DND-41 (cell line): ENCODE measurements at regions not wholly inside any gene's neighbourhood (a gene's known extent, or its start where the extent isn't known, plus 50 kb on each side); places are given as distances from the start of the nearest gene placed in this dataset.

Experiments
- CTCF ChIP-seq: IDR thresholded peaks from 2 replicates; pipeline ENCODE4 v1.5.1; 2012; ENCODE audit warnings: borderline replicate concordance, low read length, moderate library complexity, mild to moderate bottlenecking; ENCODE audit not compliant: poor library complexity, severe bottlenecking; ENCODE audit errors: extremely low read depth
- EZH2 ChIP-seq: IDR thresholded peaks from 3 replicates; pipeline ENCODE4 v1.6.1; 2012; ENCODE audit warnings: borderline replicate concordance, low read depth, mild to moderate bottlenecking, moderate library complexity, low read length, inconsistent platforms; ENCODE audit not compliant: severe bottlenecking

DNA sequence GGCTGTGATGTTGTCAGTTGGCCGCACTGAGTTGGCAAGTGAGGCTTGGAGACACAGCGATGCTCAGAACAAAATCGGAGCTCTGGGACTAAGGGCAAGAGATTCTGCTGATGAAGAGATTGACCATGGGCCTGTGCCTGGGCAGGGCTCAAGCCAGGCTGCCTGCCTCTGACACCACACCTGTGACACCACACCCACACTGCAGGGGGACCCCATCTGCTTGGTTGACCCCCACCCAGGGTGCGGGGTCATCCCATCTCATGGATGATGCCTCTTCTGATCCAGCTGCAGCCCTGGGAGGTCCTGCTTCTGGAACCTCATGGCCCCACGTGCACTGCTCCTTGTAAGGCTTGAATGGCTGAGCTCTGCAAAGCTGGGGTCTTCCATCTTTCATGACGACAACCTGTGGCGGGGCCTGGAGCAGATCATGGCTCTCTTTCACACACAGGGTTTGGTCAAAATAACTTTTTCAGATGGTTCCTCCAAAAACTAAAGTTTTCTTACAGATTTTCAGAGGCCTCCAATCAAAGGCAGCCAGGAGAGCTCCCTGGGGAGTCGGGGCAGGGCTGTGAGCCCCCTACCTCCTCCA, 185.2 kb downstream of the GADD45G start:
- TF ChIP-seq CTCF (no peak), EZH2 (no peak)
